ENCODE measurements at regions not wholly inside any gene's neighbourhood (a gene's known extent, or its start where the extent isn't known, plus 50 kb on each side); places are given as distances from the start of the nearest gene placed in this dataset.
A peak's percentile ranks its signal among the peaks of the same experiment; 100 is the strongest.

DNA sequence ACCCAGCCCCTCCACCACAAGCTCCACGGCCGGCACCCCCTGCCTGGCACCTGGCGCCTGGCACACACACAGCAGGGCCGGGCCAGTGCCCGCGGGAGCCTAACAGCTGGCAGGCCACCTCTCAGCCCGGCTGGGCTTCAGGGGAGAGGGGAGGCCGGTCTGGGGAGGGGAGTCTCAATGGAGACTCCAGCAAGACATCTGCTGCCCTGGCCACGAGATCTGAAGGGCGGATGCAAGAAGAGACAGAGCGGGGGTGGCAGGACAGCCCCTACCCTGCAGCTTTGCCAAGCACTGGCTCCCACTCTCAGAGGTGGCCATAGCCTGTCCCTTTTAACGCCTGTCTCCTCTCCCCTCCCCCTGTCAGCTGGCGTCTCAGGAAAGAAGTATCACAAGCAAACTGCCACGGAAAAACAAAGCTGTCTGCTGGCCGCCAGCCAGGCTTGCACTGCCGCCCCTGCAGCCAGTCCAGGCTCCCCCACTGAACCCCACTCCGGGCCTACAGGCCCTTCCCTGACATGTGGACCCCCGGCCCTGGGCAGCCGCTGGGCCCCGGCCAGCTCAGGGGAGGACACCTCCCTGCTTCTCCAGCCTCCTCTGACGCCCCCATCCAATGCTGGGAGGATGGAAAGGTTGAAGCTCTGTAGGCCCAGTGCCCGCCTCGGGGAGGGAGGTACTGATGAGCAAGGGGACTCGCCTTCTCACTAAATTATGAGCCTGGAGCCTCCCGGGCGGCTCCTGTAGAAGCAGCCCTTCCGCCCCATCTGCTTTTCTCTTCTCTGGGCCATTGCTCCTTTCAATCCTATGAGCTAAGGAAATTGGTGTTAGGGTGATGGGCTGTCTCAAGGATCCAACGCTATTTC lies 178.4 kb downstream of the ARHGAP12 start:
- intact Hi-C loops (cut with DNase I, micrococcal nuclease), result no loop called here
- Histone ChIP-seq H3K36me3 (ENCODE audit: low read depth) (no peaks in the 10 kb centered on the region), H3K4me1 (ENCODE audit: low read depth) (peaks cover 4% of the 10 kb centered on the region), H3K4me3 (no peak overlapping the region), H3K9me3 (no peaks in the 10 kb centered on the region)
- DNase-seq, result peak in 2 of 3 donors; percentile 45 to 49
- TF ChIP-seq, protein P1, sequence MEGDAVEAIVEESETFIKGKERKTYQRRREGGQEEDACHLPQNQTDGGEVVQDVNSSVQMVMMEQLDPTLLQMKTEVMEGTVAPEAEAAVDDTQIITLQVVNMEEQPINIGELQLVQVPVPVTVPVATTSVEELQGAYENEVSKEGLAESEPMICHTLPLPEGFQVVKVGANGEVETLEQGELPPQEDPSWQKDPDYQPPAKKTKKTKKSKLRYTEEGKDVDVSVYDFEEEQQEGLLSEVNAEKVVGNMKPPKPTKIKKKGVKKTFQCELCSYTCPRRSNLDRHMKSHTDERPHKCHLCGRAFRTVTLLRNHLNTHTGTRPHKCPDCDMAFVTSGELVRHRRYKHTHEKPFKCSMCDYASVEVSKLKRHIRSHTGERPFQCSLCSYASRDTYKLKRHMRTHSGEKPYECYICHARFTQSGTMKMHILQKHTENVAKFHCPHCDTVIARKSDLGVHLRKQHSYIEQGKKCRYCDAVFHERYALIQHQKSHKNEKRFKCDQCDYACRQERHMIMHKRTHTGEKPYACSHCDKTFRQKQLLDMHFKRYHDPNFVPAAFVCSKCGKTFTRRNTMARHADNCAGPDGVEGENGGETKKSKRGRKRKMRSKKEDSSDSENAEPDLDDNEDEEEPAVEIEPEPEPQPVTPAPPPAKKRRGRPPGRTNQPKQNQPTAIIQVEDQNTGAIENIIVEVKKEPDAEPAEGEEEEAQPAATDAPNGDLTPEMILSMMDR (IDR thresholded peaks at IDR 0.05), result no peak
- peak; percentile 47 for ATAC-seq

DNA sequence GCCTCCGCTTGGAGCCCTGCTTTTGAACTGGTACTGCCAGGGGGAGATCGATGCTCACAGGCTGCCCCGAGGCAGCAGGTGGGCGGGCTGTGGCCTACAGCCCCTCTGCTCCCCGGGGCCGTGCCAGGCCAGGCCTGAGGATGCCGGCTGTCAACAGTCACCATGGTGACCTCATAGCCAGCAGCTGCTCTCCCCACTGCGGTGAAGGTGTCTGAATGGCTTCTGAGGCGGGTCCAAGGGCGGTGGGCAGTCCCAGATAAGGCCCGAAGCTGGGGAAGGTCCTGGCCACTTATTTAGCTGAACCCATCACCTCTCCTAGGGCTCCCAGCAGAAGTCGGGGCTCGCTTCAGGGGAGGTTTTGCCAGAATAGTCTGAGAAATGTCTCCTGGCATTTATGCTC lies 179.3 kb downstream of the ARHGAP12 start:
- H3K9me3 ChIP-seq, result no peaks in the 10 kb centered on the region
- no peaks in the 10 kb centered on the region for H3K36me3 ChIP-seq (ENCODE audit: low read depth)
- peaks cover 4% of the 10 kb centered on the region for H3K4me1 ChIP-seq (ENCODE audit: low read depth)
- intact Hi-C loops (cut with DNase I, micrococcal nuclease), result no loop called here
- ATAC-seq, result no peak
- H3K4me3 ChIP-seq, result no peak overlapping the region
- TF ChIP-seq, protein P1 (IDR thresholded peaks at IDR 0.05), result no peak
- DNase-seq, result no peak

DNA sequence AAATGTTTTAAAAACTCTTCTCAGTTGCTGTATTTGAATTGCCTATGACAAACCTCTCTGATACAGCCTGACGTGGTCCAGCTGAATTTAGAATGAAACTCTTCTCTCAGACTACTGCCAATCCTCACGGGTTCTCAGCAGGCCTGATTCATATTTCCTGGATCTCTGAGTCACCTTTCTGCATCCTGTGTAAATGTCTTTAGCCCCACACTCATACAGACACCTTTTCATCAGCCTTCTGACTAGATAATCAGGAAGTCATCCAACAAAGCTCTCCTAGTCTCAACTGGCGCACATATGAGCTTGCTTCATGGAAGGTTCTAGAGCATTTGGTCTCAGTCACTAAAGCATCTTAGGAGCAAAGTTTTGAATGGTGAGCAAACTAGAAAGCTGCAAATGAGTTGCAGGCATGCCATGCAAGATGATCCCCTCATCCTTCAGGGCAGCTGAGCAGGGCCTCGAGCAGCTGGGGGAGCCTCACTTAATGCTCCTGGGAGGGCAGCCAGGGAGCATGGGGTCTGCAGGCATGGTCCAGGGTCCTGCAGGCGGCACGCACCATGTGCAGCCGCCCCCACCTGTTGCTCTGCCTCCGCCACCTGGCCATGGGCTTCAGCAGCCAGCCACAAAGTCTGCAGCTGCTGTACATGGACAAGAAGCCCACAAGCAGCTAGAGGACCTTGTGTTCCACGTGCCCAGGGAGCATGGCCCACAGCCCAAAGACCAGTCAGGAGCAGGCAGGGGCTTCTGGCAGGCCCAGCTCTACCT lies 182.8 kb downstream of the ARHGAP12 start:
- TF ChIP-seq, protein P1 (IDR thresholded peaks at IDR 0.05), result no peak
- no peak for DNase-seq
- H3K4me3 ChIP-seq, result no peak overlapping the region
- intact Hi-C loops (cut with DNase I, micrococcal nuclease), result no loop called here
- no peak for ATAC-seq
- H3K36me3 ChIP-seq (ENCODE audit: low read depth), result no peaks in the 10 kb centered on the region
- peaks cover 4% of the 10 kb centered on the region for H3K4me1 ChIP-seq (ENCODE audit: low read depth)
- no peaks in the 10 kb centered on the region for H3K9me3 ChIP-seq

DNA sequence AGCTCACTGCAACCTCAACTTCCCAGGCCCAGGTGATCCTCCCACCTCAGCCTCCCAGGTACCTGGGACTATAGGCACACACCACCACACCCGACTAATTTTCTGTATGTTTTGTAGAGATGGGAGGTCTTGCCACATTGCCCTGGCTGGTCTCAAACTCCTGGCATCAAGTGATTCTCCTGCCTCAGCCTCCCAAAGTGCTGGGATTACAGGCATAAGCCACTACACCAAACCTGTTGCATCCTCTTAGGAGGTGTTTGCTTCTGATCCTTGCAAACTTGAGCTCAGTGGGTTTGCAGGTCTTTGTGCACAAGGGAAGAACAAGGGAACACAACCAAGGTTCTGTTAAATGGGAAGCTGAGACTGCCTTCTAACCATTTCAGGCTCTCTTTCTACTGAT lies 184.6 kb downstream of the ARHGAP12 start:
- DNase-seq (no peak), ATAC-seq (no peak)
- Histone ChIP-seq H3K4me1 (ENCODE audit: low read depth) (no peaks in the 10 kb centered on the region), H3K9me3 (no peaks in the 10 kb centered on the region), H3K36me3 (ENCODE audit: low read depth) (no peaks in the 10 kb centered on the region), H3K4me3 (no peak overlapping the region)
- intact Hi-C loops (cut with DNase I, micrococcal nuclease), result no loop called here
- TF ChIP-seq, protein P1 (IDR thresholded peaks at IDR 0.05), result no peak

DNA sequence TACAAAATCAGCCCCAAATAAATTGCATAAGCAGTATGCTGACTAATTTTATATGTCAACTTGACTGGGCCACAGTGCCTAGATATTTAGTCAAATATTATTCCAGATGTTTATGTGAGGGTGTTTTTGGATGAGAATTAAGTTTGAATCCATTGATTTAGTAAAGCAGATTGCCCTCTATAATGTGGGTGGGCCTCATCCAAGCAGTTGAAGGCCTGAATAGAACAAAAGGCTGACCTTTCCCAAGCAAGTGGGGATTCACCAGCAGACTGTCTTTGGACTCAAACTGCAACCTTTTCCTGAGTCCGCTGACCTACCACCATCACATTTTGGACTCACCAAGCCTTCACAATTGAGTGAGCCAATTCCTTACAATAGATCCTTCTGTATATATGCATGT lies 186.4 kb downstream of the ARHGAP12 start:
- no peaks in the 10 kb centered on the region for H3K9me3 ChIP-seq
- intact Hi-C loops (cut with DNase I, micrococcal nuclease), result no loop called here
- H3K4me1 ChIP-seq (ENCODE audit: low read depth), result no peaks in the 10 kb centered on the region
- ATAC-seq (no peak), DNase-seq (no peak)
- TF ChIP-seq, protein P1 (IDR thresholded peaks at IDR 0.05), result no peak
- H3K36me3 ChIP-seq (ENCODE audit: low read depth), result no peaks in the 10 kb centered on the region
- H3K4me3 ChIP-seq, result no peak overlapping the region

All from mucosa of descending colon (tissue), 3 donors.